ENCODE measurements at regions not wholly inside any gene's neighbourhood (a gene's known extent, or its start where the extent isn't known, plus 50 kb on each side); places are given as distances from the start of the nearest gene placed in this dataset.

DNA sequence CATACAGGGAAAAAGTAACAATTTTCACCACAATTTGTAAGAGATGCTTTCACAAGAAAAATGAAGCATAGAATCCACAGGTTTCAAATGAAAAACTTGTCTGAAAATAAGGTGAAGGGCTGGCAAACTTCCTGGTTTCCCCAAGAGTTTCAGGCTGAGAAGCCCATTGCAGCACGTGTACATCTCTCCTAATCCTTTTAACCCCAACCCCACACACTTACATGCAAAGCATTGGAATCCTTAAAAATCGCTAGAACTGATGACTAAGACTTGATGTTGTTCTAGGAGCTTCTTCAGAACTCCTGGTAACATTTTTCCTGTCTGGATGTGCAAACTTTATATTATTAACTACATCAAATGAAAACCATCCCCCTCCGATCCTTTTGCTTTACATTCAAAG lies 317.8 kb upstream of the RGMB start:
- TF ChIP-seq, protein P1, sequence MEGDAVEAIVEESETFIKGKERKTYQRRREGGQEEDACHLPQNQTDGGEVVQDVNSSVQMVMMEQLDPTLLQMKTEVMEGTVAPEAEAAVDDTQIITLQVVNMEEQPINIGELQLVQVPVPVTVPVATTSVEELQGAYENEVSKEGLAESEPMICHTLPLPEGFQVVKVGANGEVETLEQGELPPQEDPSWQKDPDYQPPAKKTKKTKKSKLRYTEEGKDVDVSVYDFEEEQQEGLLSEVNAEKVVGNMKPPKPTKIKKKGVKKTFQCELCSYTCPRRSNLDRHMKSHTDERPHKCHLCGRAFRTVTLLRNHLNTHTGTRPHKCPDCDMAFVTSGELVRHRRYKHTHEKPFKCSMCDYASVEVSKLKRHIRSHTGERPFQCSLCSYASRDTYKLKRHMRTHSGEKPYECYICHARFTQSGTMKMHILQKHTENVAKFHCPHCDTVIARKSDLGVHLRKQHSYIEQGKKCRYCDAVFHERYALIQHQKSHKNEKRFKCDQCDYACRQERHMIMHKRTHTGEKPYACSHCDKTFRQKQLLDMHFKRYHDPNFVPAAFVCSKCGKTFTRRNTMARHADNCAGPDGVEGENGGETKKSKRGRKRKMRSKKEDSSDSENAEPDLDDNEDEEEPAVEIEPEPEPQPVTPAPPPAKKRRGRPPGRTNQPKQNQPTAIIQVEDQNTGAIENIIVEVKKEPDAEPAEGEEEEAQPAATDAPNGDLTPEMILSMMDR (conservative IDR thresholded peaks at IDR 0.05) = no peak
- no peak for TF ChIP-seq ZFX (IDR thresholded peaks at IDR 0.05)

Data from C4-2B (cell line).